ENCODE measurements at regions not wholly inside any gene's neighbourhood (a gene's known extent, or its start where the extent isn't known, plus 50 kb on each side); places are given as distances from the start of the nearest gene placed in this dataset.

DNA sequence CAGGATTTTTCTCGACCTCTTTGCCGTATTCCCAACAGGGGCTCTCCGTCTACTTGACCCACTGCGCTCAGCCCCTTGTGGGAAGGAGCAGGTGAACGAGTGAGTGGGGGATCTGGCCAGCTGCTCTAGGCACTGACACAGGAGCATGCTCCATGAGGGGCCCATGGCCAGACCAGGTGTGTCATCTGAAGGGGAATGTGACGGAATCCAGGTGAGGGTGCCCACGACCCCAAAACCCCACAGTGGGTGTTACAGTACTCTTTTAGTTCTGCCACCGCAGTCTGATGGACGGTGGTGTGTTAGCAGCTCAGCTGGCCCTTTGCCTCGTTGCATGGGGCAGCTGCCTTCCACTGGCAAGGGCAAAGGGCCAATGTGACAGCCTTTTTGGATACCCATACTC is 601.4 kb upstream of the NCAM2 start:
- Histone ChIP-seq H3K4me1 (no peaks in the 10 kb centered on the region), H3K36me3 (no peaks in the 10 kb centered on the region), H3K4me3 (no peak overlapping the region), H3K27ac (no peak overlapping the region), H3K27me3 (no peaks in the 10 kb centered on the region), H3K9me3 (no peaks in the 10 kb centered on the region)
- 85 to 90% methylated on average over 10 of the region's 10 CpGs for whole genome bisulfite sequencing, 2 donors
- TF ChIP-seq POLR2A (IDR thresholded peaks at IDR 0.05) = no peak
- TF ChIP-seq POLR2AphosphoS5 (IDR thresholded peaks at IDR 0.05) = no peak
- TF ChIP-seq EP300 (IDR thresholded peaks at IDR 0.05) = no peak
- TF ChIP-seq, protein P1, sequence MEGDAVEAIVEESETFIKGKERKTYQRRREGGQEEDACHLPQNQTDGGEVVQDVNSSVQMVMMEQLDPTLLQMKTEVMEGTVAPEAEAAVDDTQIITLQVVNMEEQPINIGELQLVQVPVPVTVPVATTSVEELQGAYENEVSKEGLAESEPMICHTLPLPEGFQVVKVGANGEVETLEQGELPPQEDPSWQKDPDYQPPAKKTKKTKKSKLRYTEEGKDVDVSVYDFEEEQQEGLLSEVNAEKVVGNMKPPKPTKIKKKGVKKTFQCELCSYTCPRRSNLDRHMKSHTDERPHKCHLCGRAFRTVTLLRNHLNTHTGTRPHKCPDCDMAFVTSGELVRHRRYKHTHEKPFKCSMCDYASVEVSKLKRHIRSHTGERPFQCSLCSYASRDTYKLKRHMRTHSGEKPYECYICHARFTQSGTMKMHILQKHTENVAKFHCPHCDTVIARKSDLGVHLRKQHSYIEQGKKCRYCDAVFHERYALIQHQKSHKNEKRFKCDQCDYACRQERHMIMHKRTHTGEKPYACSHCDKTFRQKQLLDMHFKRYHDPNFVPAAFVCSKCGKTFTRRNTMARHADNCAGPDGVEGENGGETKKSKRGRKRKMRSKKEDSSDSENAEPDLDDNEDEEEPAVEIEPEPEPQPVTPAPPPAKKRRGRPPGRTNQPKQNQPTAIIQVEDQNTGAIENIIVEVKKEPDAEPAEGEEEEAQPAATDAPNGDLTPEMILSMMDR (IDR thresholded peaks at IDR 0.05) = no peak
- no peak for DNase-seq
- intact Hi-C loops (cut with DNase I) = no loop called here

DNA sequence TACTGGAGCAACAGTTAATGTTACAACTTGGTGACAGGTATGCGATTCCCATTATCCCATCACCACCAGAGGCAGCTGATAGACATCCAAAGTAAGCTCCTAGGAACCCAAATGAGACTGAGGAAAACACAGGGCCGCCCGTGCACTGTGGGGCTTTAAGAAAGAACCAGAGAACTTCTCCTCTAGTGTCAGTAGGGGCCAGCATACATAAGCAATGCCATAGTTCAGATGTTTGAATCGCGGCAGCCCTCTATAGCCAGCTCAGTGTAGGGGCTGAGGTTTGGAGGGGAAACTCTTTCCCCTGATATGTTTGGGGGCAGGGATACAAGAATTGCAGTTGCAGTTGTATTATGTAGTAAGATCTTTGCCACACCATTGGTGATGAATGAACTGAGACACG is 593.3 kb upstream of the NCAM2 start:
- no peaks in the 10 kb centered on the region for H3K4me1 ChIP-seq
- no peak overlapping the region for H3K4me3 ChIP-seq
- no peaks in the 10 kb centered on the region for H3K36me3 ChIP-seq
- intact Hi-C loops (cut with DNase I) = no loop called here
- no peak overlapping the region for H3K27ac ChIP-seq
- WGBS, 2 donors = 92 to 93% methylated on average over 6 of the region's 6 CpGs
- H3K9me3 ChIP-seq = no peaks in the 10 kb centered on the region
- no peak for TF ChIP-seq EP300 (IDR thresholded peaks at IDR 0.05)
- no peak for TF ChIP-seq POLR2AphosphoS5 (IDR thresholded peaks at IDR 0.05)
- TF ChIP-seq, protein P1 (IDR thresholded peaks at IDR 0.05) = no peak
- TF ChIP-seq POLR2A (IDR thresholded peaks at IDR 0.05) = no peak
- no peaks in the 10 kb centered on the region for H3K27me3 ChIP-seq
- no peak for DNase-seq

DNA sequence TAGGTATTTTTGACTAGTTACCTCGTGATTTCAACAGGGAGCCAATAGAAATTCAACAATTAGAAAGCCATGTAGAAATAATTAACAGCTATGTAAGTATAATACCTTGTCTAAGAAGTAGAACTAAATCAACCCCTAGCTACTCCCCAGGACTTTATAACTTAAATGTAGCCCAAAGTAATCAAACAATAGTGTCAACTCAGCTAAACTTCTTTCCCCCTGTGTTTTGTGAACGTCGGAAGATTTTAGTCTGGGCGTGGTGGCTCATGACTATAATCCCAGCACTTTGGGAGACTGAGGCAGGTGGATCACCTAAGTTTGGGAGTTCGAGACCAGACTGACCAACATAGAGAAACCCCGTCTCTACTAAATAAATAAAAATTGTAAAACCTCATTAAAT is 579.9 kb upstream of the NCAM2 start:
- 85 to 91% methylated on average over 6 of the region's 6 CpGs for WGBS, 2 donors
- Histone ChIP-seq H3K9me3 (peaks cover 0 to 3% (median 0%) of the 10 kb centered on the region in 4 donors), H3K27me3 (no peaks in the 10 kb centered on the region), H3K4me1 (no peaks in the 10 kb centered on the region), H3K36me3 (no peaks in the 10 kb centered on the region), H3K4me3 (no peak overlapping the region), H3K27ac (no peak overlapping the region)
- DNase-seq = no peak
- intact Hi-C loops (cut with DNase I) = no loop called here
- TF ChIP-seq POLR2AphosphoS5 (IDR thresholded peaks at IDR 0.05) (no peak), EP300 (IDR thresholded peaks at IDR 0.05) (no peak)
- TF ChIP-seq, protein P1 (IDR thresholded peaks at IDR 0.05) = no peak

DNA sequence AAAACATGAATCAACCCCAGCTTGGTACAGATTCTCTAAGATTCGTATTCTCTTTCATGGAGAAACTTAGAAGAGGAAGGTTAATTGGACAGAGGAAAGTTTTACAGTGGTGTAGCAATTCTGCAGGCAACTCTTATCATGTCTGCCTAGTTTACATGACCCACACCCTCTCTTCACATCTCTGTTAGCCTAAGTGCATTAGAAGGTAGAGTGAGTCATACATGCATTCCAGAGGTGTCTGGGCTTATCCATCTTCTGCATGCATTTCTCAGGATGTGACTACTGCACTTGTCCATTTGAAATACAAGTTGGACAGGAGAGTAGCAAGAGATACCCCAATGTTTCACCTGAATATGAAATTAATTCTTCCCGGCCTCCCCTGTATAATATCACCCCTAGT is 578.4 kb upstream of the NCAM2 start:
- intact Hi-C loops (cut with DNase I) = no loop called here
- no peak overlapping the region for H3K27ac ChIP-seq

DNA sequence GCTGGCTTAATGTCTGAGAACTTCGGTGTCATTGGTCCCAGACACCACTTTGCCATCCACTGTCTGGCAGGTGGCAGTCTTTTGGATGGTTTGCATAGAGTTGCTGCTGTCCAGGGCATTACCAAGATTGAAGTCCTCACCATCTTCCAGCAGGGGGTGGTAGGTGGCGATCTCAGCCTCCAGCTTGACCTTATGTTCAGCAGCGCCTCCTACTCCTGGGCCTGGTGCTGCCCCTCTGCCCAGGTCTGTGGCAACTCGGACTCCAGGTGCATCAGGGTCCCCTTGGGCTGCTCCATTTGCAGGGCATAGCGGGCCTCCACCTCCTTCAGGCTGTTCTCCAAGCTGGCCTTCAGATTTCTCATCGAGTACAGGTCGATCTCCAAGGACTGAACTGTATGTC is 573.3 kb upstream of the NCAM2 start:
- H3K27ac ChIP-seq = no peak overlapping the region
- intact Hi-C loops (cut with DNase I) = no loop called here
- 88 to 89% methylated on average over 7 of the region's 7 CpGs for WGBS, 2 donors

More for the DNA sequence above, 578.4 kb upstream of the NCAM2 start:
- no peaks in the 10 kb centered on the region for H3K36me3 ChIP-seq
- no peak for DNase-seq
- 80 to 86% methylated on average over 2 of the region's 2 CpGs for whole genome bisulfite sequencing, 2 donors
- H3K9me3 ChIP-seq = peaks cover 0 to 3% (median 0%) of the 10 kb centered on the region in 4 donors
- no peaks in the 10 kb centered on the region for H3K27me3 ChIP-seq
- no peaks in the 10 kb centered on the region for H3K4me1 ChIP-seq
- H3K4me3 ChIP-seq = no peak overlapping the region
- TF ChIP-seq POLR2AphosphoS5 (IDR thresholded peaks at IDR 0.05) (no peak), POLR2A (IDR thresholded peaks at IDR 0.05) (no peak), EP300 (IDR thresholded peaks at IDR 0.05) (no peak)
- TF ChIP-seq, protein P1 (IDR thresholded peaks at IDR 0.05) = no peak

More for the DNA sequence above, 573.3 kb upstream of the NCAM2 start:
- H3K4me1 ChIP-seq = no peaks in the 10 kb centered on the region
- H3K36me3 ChIP-seq = no peaks in the 10 kb centered on the region
- TF ChIP-seq, protein P1 (IDR thresholded peaks at IDR 0.05) = no peak
- no peak for TF ChIP-seq POLR2A (IDR thresholded peaks at IDR 0.05)
- no peaks in the 10 kb centered on the region for H3K27me3 ChIP-seq
- H3K9me3 ChIP-seq = peaks cover 0 to 3% (median 0%) of the 10 kb centered on the region in 4 donors
- no peak overlapping the region for H3K4me3 ChIP-seq
- no peak for DNase-seq
